ENCODE measurements at regions not wholly inside any gene's neighbourhood (a gene's known extent, or its start where the extent isn't known, plus 50 kb on each side); places are given as distances from the start of the nearest gene placed in this dataset.

GRCh38 chr4:157978680-157979361 is 194.0 kb downstream of the GASK1B start:
- TF ChIP-seq, protein P1, sequence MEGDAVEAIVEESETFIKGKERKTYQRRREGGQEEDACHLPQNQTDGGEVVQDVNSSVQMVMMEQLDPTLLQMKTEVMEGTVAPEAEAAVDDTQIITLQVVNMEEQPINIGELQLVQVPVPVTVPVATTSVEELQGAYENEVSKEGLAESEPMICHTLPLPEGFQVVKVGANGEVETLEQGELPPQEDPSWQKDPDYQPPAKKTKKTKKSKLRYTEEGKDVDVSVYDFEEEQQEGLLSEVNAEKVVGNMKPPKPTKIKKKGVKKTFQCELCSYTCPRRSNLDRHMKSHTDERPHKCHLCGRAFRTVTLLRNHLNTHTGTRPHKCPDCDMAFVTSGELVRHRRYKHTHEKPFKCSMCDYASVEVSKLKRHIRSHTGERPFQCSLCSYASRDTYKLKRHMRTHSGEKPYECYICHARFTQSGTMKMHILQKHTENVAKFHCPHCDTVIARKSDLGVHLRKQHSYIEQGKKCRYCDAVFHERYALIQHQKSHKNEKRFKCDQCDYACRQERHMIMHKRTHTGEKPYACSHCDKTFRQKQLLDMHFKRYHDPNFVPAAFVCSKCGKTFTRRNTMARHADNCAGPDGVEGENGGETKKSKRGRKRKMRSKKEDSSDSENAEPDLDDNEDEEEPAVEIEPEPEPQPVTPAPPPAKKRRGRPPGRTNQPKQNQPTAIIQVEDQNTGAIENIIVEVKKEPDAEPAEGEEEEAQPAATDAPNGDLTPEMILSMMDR (IDR thresholded peaks at IDR 0.05): peak; percentile 31 to 76 (median 67)
- TF ChIP-seq POLR2A (IDR thresholded peaks at IDR 0.05): no peak

All from esophagus squamous epithelium (tissue), 4 donors.